HG03175 (cell line): ENCODE measurements at regions not wholly inside any gene's neighbourhood (a gene's known extent, or its start where the extent isn't known, plus 50 kb on each side); places are given as distances from the start of the nearest gene placed in this dataset.

ENCODE experiments used
- ATAC-seq: cut with Tn5 transposase; IDR thresholded peaks from one replicate; pipeline ENCODE4 v1.9.1; 2021; ENCODE audit warnings: mild to moderate bottlenecking, moderate library complexity; ENCODE audit not compliant: unreplicated experiment

- no peak for ATAC-seq
These were observed 148.6 kb upstream of the DIO3 start for GRCh38 chr14:101412739-101413138.

DNA sequence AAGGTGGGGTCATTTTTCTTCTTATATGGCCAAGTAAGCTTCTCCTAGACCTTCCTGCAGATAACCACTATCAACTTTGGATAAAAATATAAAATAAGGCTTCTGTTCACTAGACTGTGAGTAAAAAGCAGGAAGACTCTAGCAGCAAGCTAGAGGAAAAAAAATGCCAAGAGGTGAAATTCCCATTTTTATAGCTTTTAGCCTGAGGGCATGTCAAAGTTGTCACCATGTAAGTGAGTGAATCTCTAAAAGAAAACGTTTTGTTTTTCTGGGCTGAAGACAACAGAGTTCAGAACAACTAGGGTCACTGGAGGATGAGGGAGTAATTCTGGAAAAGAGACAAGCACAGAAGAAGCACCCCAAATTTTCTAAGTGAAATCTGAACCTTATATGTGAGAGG lies 143.9 kb upstream of the DIO3 start:
- ATAC-seq, result no peak

DNA sequence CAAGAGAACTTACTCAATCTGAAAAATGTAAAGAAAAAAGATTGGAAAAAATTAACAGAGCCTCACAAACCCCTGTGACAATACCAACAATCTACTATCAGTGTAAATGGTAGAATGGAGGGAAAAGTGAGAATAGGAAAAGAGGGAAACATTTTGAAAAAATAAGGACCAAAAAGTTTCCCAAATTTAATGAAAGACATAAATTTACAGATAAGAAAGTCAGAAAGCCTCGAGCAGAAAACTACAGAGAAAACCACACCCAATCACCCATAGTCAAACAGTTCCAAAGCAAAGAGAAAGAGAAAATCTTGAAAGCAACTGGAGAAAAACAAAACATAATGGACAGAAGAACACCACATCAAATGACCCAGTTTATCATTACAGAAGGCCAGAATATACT lies 142.7 kb upstream of the DIO3 start:
- ATAC-seq, result no peak

- no peak for ATAC-seq
These were observed 134.8 kb upstream of the DIO3 start for GRCh38 chr14:101426466-101426865.

DNA sequence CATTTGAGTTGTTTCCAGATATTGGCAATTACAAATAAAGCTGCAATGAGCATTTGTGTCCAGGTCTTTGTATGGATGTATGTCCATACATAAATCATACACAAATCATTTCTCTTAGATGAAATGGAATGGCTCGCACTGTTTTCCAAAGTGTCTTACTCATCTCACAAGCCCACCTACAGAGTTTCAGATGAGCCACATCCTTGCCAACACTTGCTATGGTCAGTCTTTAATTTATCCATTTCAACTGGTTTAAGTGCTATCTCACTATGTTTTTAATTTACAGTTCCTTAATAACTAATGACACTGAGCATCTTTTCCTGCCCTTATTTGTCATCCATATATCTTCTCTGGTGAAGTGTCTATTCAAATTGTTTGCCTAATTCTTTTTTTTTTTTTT lies 132.9 kb upstream of the DIO3 start:
- no peak for ATAC-seq

DNA sequence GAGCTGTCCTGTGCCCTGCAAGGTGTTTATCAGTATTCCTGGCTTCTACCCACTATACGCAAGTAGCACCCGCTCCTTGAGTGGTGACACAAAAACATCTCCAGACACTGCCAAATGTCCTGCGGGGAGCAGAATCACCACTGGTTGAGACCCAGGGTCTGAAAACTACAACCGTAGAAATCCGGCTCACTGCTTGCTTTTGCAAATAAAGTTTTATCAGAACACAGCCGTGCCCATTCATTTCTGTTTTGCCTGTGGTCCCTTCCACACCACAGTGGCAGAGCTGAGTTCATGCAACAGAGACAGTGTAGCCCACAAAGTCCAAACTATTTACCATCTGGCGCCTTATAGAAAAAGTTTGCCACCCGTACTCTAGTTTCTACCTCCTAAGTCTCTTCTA lies 125.7 kb upstream of the DIO3 start:
- ATAC-seq, result no peak

GRCh38 chr14:101439023-101439422 lies 122.3 kb upstream of the DIO3 start:
- no peak for ATAC-seq

GRCh38 chr14:101440496-101440895 lies 120.8 kb upstream of the DIO3 start:
- no peak for ATAC-seq

DNA sequence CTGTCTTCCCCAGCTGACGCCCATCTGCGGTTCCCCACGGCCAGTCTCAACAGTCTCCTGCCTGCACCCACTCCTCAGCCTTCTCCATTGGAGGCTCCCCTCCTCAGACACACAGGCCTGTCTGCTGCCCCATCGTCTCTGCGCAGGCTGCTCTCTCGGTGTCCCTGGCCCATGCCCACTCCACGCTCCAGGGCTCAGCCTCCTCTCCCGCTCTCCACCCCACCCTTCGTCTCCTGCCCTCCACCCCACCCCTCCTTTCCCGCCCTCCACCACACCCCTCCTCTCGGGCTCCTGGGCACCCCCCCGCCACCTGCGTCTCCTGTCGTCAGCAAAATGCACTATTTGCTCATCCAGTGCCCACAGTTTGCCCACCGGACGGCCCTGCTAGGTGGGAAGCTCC lies 119.6 kb upstream of the DIO3 start:
- no peak for ATAC-seq

DNA sequence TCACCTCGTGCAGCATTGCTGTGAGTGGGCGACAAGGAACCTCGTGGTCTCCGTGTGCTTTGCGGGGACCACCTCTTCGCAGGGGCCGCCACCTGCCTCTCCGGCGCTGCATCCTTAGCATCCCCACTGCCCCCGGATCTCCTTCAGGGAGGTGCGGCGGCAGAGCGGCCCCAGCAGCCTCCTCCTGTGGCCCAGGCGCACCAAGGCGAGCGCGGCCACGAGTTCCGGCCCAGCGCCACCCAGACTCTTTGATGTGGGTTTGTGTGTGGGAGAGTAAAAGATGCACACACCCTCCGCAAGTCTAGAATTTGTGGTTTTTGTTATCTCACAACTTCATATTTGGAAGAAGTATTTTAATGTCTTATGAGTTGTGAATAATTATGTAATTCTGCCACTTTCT lies 118.8 kb upstream of the DIO3 start:
- no peak for ATAC-seq

GRCh38 chr14:101444116-101444515 lies 117.2 kb upstream of the DIO3 start:
- no peak for ATAC-seq

DNA sequence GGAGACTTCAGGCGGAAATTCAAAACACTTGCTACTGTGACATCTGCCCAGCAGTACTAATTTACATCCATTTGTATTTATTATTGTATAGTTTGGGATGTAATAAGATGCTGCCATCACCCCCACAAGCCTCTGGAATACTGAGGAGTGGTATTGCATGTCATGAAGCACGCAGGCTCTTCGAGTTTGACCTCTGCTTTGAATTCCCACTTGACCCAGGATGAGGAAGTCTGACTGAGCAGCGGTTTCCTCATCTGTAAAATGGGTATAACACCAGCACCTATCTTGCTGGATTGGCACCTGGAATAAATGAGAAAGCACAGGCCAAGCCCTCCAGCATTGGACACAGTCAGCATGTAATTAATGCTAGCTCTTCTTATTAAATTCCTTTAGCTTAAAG lies 116.0 kb upstream of the DIO3 start:
- no peak for ATAC-seq

- ATAC-seq, result no peak
These were observed 114.8 kb upstream of the DIO3 start for GRCh38 chr14:101446387-101446969.

- no peak for ATAC-seq
These were observed 112.2 kb upstream of the DIO3 start for GRCh38 chr14:101449114-101449513.

GRCh38 chr14:101451166-101451565 lies 110.1 kb upstream of the DIO3 start:
- no peak for ATAC-seq

- ATAC-seq, result no peak
These were observed 108.1 kb upstream of the DIO3 start for GRCh38 chr14:101453225-101453624.

GRCh38 chr14:101454229-101454628 lies 107.1 kb upstream of the DIO3 start:
- ATAC-seq, result no peak

DNA sequence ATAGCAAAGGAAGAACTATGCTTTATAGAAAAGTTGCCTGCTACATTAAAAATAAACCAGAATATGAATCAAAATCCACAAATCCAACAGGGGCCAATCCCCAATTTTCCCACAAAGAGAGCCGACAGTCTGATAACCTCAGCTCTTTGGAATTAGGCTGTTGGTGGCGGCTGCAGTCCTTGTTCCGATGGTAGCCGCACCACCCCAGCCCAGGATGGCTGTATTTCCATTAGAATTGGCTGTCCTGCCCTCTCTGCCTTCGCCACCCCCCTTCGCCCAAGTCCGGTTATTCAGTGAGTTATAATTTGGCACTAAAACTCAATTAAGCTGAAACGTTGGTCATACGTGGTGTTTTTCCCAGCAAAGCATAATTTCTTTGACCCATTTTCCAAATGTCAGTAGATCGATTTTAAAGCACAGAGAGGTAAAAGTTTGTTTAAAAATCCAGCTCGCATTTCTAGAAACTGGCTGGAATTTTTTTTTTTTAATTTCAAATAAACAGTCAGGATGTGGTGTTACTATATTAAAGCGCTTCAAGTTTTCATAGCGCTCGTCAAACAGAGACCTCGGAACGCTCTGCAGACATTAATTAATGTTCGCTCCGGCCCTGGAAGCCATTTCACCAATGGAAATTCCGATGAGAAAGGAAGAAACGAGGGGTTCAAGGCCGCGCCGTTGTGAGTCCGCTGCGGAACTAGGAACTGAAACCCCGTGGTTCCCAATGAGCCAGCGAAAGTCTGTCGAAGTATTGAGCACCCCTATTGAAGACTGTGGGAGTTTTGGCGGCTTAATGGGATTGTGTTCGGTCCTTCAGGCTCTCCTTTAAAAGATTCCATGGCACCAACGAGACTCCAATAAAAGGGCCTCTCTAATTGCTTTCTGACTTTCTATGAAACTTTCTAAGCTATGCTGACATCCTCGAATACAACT lies 104.8 kb upstream of the DIO3 start:
- no peak for ATAC-seq

DNA sequence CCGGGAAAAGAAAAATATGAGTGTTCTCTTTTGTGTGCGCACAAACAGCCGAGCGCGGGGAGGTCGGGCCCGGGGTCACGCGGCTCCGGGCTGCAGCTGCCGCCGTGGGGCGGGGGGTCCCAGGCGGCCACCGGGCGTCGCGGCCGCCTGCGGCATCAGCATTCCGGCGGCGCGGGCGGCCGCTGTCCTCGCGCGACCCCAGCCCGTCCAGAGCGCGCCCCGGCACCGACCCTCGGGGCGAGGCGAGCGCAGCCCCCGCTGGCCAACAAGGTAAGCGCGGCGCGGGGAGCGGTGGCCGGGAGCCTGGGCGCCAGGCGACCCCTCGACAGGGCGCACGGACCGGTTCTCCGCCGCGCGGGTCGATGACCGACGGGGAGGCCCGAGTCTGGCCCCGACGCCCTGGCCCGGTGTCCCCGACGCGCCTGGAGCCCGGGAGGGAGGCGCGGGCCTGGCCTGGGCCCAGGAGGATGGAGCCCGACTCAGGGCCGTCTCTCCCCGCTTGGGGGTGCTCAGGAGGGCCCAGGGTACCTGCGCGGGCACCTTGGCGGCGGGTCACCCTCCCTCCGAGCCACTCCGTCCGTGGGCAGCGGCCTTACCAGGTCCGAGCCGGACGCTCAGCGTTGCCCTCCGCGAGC lies 103.9 kb upstream of the DIO3 start:
- no peak for ATAC-seq

- no peak for ATAC-seq
These were observed 103.2 kb upstream of the DIO3 start for GRCh38 chr14:101457936-101458740.
